ENCODE measurements at regions not wholly inside any gene's neighbourhood (a gene's known extent, or its start where the extent isn't known, plus 50 kb on each side); places are given as distances from the start of the nearest gene placed in this dataset.

DNA sequence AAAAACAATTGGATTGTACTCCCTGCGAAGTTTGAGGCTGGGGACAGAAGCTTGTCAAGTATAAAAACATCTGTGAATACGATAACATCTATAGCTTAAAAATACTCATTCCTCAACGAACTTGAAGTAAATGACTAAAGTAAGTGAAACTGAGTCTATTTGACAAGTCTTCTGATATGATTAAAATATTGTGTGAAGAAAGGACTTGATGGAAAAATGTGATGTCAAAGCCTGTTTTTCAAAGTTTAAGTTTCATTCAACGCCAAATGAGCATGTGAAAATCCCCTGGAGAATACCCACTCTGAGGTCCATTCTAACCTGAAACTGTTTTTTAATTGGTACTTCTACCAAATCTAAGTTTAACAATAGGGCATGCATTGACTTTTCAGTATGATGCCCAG lies 122.3 kb upstream of the MDFIC start:
- Histone ChIP-seq H3K4me1 (ENCODE audit: control insufficient read depth, extremely low read depth, insufficient read depth, low read length) (no peaks in the 10 kb centered on the region), H3K79me2 (ENCODE audit: control insufficient read depth, insufficient read depth, low read length) (no peaks in the 10 kb centered on the region), H3K4me2 (ENCODE audit: insufficient read depth, low read length) (no peak overlapping the region), H3K27me3 (ENCODE audit: control insufficient read depth in 2 of 2, insufficient read depth in 2 of 2, low read length in 2 of 2) (peaks cover 0 to 2% of the 10 kb centered on the region in 2 experiments), H3K27ac (ENCODE audit: insufficient read depth, low read depth, low read length) (no peak overlapping the region), H3K4me3 (replicated peaks in 1 of 3; ENCODE audit: insufficient read depth in 1 of 3, low read depth in 1 of 3, low read length in 3 of 3) (no peak overlapping the region), H3K36me3 (ENCODE audit: control insufficient read depth in 2 of 2, extremely low read depth in 1 of 2, insufficient read depth in 2 of 2, low read length in 2 of 2) (no peaks in the 10 kb centered on the region), H2AFZ (ENCODE audit: low read depth, low read length) (no peak overlapping the region), H4K20me1 (replicated peaks; ENCODE audit: control insufficient read depth, extremely low read depth, insufficient read depth, low read length) (no peaks in the 10 kb centered on the region), H3K9ac (replicated peaks; ENCODE audit: extremely low read depth, insufficient read depth, low read length) (no peak overlapping the region), H3K9me3 (replicated peaks; ENCODE audit: control insufficient read depth, insufficient read depth, low read length) (no peaks in the 10 kb centered on the region), H3K9me1 (replicated peaks; ENCODE audit: control insufficient read depth, extremely low read depth, insufficient read depth, low read length) (no peaks in the 10 kb centered on the region)
- BruUV-seq (replicated peaks): no TSS peak
- FAIRE-seq: no peak
- dilution Hi-C loops (cut with MboI; ENCODE audit: extremely low pct_ligation_motif_present, low sequenced_read_pairs) (no loop called here), intact Hi-C loops (cut with micrococcal nuclease) (no loop called here)
- ChIA-PET CTCF (interaction anchor here (1.5 kb wide), 1 partner anchor 10 kb away, joined by 6 read pairs; no protein-coding TSS in a partner anchor), POLR2A (no interaction called here)
- no peak for TF ChIP-seq POLR2A (IDR thresholded peaks at IDR 0.05; ENCODE audit: low read depth, low read length)
- DNase-seq (ENCODE audit: low read depth, low spot score): no peak

DNA sequence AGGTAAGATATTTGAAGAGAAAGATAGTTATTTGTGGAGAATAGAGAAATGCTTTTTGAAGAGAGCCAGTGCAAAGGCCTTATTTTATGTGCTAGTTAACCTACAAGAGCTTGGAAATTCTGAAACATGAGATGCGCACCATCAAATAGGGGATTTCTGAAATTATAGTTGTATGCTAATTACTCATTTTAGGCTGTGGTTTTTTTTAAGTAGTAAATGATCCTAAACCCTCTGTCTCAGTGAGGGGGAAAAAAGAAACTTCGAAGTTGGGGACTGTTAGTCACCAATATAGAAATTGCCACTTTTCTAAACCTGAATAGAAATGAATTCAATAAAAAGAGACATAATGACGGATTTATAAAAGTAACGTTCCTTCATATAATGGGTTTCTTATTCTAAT lies 119.3 kb upstream of the MDFIC start:
- no peaks in the 10 kb centered on the region for H3K27me3 ChIP-seq (ENCODE audit: control insufficient read depth in 2 of 2, insufficient read depth in 2 of 2, low read length in 2 of 2)
- H3K36me3 ChIP-seq (ENCODE audit: control insufficient read depth in 2 of 2, extremely low read depth in 1 of 2, insufficient read depth in 2 of 2, low read length in 2 of 2): no peaks in the 10 kb centered on the region
- no peaks in the 10 kb centered on the region for H3K79me2 ChIP-seq (ENCODE audit: control insufficient read depth, insufficient read depth, low read length)
- H2AFZ ChIP-seq (ENCODE audit: low read depth, low read length): no peak overlapping the region
- no peak for DNase-seq (ENCODE audit: low read depth, low spot score)
- no peak for TF ChIP-seq FOS (IDR thresholded peaks at IDR 0.05; ENCODE audit: borderline replicate concordance, insufficient read depth, low read length)
- TF ChIP-seq POLR2A (IDR thresholded peaks at IDR 0.05; ENCODE audit: low read depth, low read length): no peak
- no peak for TF ChIP-seq JUN (IDR thresholded peaks at IDR 0.05; ENCODE audit: borderline replicate concordance, insufficient read depth, insufficient read length, low read depth)
- TF ChIP-seq, protein P1, sequence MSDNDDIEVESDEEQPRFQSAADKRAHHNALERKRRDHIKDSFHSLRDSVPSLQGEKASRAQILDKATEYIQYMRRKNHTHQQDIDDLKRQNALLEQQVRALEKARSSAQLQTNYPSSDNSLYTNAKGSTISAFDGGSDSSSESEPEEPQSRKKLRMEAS (IDR thresholded peaks at IDR 0.05; ENCODE audit: insufficient read depth, insufficient read length): no peak
- TF ChIP-seq POLR2AphosphoS5 (IDR thresholded peaks at IDR 0.05; ENCODE audit: insufficient read depth, low read depth, low read length): no peak
- TF ChIP-seq, protein P2, sequence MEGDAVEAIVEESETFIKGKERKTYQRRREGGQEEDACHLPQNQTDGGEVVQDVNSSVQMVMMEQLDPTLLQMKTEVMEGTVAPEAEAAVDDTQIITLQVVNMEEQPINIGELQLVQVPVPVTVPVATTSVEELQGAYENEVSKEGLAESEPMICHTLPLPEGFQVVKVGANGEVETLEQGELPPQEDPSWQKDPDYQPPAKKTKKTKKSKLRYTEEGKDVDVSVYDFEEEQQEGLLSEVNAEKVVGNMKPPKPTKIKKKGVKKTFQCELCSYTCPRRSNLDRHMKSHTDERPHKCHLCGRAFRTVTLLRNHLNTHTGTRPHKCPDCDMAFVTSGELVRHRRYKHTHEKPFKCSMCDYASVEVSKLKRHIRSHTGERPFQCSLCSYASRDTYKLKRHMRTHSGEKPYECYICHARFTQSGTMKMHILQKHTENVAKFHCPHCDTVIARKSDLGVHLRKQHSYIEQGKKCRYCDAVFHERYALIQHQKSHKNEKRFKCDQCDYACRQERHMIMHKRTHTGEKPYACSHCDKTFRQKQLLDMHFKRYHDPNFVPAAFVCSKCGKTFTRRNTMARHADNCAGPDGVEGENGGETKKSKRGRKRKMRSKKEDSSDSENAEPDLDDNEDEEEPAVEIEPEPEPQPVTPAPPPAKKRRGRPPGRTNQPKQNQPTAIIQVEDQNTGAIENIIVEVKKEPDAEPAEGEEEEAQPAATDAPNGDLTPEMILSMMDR (IDR thresholded peaks at IDR 0.05; ENCODE audit: extremely low read depth in 1 of 2, insufficient read depth in 1 of 2, low read depth in 1 of 2, low read length in 2 of 2): no peak
- TF ChIP-seq MYC (IDR thresholded peaks at IDR 0.05; ENCODE audit: low read depth, low read length): no peak
- no peak for TF ChIP-seq EZH2 (IDR thresholded peaks at IDR 0.05; ENCODE audit: borderline replicate concordance, low read depth, low read length, severe bottlenecking)
- no peak for TF ChIP-seq GATA2 (IDR thresholded peaks at IDR 0.05; ENCODE audit: insufficient read depth, insufficient read length, low read depth, low read length)
- H3K9me1 ChIP-seq (replicated peaks; ENCODE audit: control insufficient read depth, extremely low read depth, insufficient read depth, low read length): no peaks in the 10 kb centered on the region
- no peak overlapping the region for H3K27ac ChIP-seq (ENCODE audit: insufficient read depth, low read depth, low read length)
- no TSS peak for BruUV-seq (replicated peaks)
- no peak overlapping the region for H3K4me3 ChIP-seq (replicated peaks in 1 of 3; ENCODE audit: insufficient read depth in 1 of 3, low read depth in 1 of 3, low read length in 3 of 3)
- ChIA-PET POLR2A (no interaction called here), CTCF (no interaction called here)
- no peaks in the 10 kb centered on the region for H3K9me3 ChIP-seq (replicated peaks; ENCODE audit: control insufficient read depth, insufficient read depth, low read length)
- dilution Hi-C loops (cut with MboI; ENCODE audit: extremely low pct_ligation_motif_present, low sequenced_read_pairs): no loop called here
- H3K9ac ChIP-seq (replicated peaks; ENCODE audit: extremely low read depth, insufficient read depth, low read length): no peak overlapping the region
- H3K4me1 ChIP-seq (ENCODE audit: control insufficient read depth, extremely low read depth, insufficient read depth, low read length): no peaks in the 10 kb centered on the region
- intact Hi-C loops (cut with micrococcal nuclease): no loop called here
- H3K4me2 ChIP-seq (ENCODE audit: insufficient read depth, low read length): no peak overlapping the region
- H4K20me1 ChIP-seq (replicated peaks; ENCODE audit: control insufficient read depth, extremely low read depth, insufficient read depth, low read length): no peaks in the 10 kb centered on the region
- FAIRE-seq: no peak

All from endothelial cell of umbilical vein (primary cell).